Neuronal stem cell (in vitro differentiated cells): ENCODE measurements at regions not wholly inside any gene's neighbourhood (a gene's known extent, or its start where the extent isn't known, plus 50 kb on each side); places are given as distances from the start of the nearest gene placed in this dataset.

ENCODE experiments used
- DNase-seq: peaks from one replicate; pipeline ENCODE4 v3.0.0-alpha.2; 2013; ENCODE audit warnings: low spot score
- H2AFZ ChIP-seq: one replicate; pipeline ENCODE4 v1.6.1; 2013; ENCODE audit warnings: mild to moderate bottlenecking, low read length, inconsistent platforms
- H2AK5ac ChIP-seq: 2 replicates; pipeline ENCODE4 v1.6.1; 2013; ENCODE audit warnings: low read depth, mild to moderate bottlenecking, inconsistent platforms, low read length, moderate library complexity, mixed read lengths
- H2BK120ac ChIP-seq: 2 replicates; pipeline ENCODE4 v1.6.1; 2013; ENCODE audit warnings: low read depth, mild to moderate bottlenecking, inconsistent platforms, low read length, moderate library complexity, mixed read lengths
- H2BK12ac ChIP-seq: one replicate; pipeline ENCODE4 v1.6.1; 2013; ENCODE audit warnings: low read length, inconsistent platforms
- H2BK15ac ChIP-seq: 2 replicates; pipeline ENCODE4 v1.6.1; 2013; ENCODE audit warnings: mild to moderate bottlenecking, low read length, inconsistent platforms, mixed read lengths
- H2BK5ac ChIP-seq: one replicate; pipeline ENCODE4 v1.6.1; 2013; ENCODE audit warnings: inconsistent platforms, mild to moderate bottlenecking, low read length, moderate library complexity
- H3K14ac ChIP-seq: one replicate; pipeline ENCODE4 v1.6.1; 2013; ENCODE audit warnings: low read length, inconsistent platforms
- H3K18ac ChIP-seq: 2 replicates; pipeline ENCODE4 v1.6.1; 2013; ENCODE audit warnings: low read length, inconsistent platforms
- H3K23ac ChIP-seq: 2 replicates; pipeline ENCODE4 v1.6.1; 2013; ENCODE audit warnings: low read depth, mild to moderate bottlenecking, mixed read lengths, low read length, inconsistent platforms; ENCODE audit not compliant: poor library complexity
- H3K27ac ChIP-seq: replicated peaks from 3 replicates; pipeline ENCODE4 v1.5.1; 2013; ENCODE audit warnings: low read length, inconsistent platforms
- H3K27me3 ChIP-seq, 3 experiments: 2 replicates each; pipeline ENCODE4 v1.6.1; 2013; ENCODE audit warnings: low read length in 3 of 3, mild to moderate bottlenecking in 2 of 3, inconsistent platforms in 1 of 3, low read depth in 1 of 3, mixed read lengths in 1 of 3, moderate library complexity in 1 of 3; ENCODE audit not compliant: control insufficient read depth in 3 of 3, insufficient read depth in 3 of 3
- H3K36me3 ChIP-seq, 2 donors: replicated peaks in 1 of 2; 2 replicates each; pipeline ENCODE4 v1.6.1; 2013; ENCODE audit warnings: low read length in 2 of 2; ENCODE audit not compliant: control insufficient read depth in 2 of 2, insufficient read depth in 2 of 2
- H3K4ac ChIP-seq: 2 replicates; pipeline ENCODE4 v1.6.1; 2013; ENCODE audit warnings: inconsistent platforms, mild to moderate bottlenecking, low read length, moderate library complexity
- H3K4me1 ChIP-seq, 2 donors: 1 replicate in 1 of 2; 2 replicates in 1 of 2; pipeline ENCODE4 v1.6.1; 2013; ENCODE audit warnings: low read length in 2 of 2, low read depth in 1 of 2; ENCODE audit not compliant: control insufficient read depth in 2 of 2, insufficient read depth in 1 of 2
- H3K4me2 ChIP-seq: one replicate; pipeline ENCODE4 v1.6.1; 2013; ENCODE audit warnings: mild to moderate bottlenecking, low read length, inconsistent platforms; ENCODE audit not compliant: insufficient read depth, poor library complexity, severe bottlenecking
- H3K4me3 ChIP-seq, 2 donors: 2 replicates each; pipeline ENCODE4 v1.5.1; 2013; ENCODE audit warnings: low read length in 2 of 2, mild to moderate bottlenecking in 2 of 2, inconsistent platforms in 1 of 2, moderate library complexity in 1 of 2
- H3K79me1 ChIP-seq: one replicate; pipeline ENCODE4 v1.6.1; 2013; ENCODE audit warnings: low read depth, mild to moderate bottlenecking, inconsistent platforms, low read length, moderate library complexity
- H3K9ac ChIP-seq: one replicate; pipeline ENCODE4 v1.6.1; 2013; ENCODE audit warnings: mild to moderate bottlenecking, low read depth, low read length, inconsistent platforms; ENCODE audit not compliant: poor library complexity
- H3K9me3 ChIP-seq, 2 donors: replicated peaks in 1 of 2; 2 replicates each; pipeline versions ENCODE3 to v1.6.1; 2013; ENCODE audit warnings: low read length in 2 of 2, mild to moderate bottlenecking in 2 of 2, inconsistent platforms in 1 of 2, low read depth in 1 of 2, mixed read lengths in 1 of 2, moderate library complexity in 1 of 2; ENCODE audit not compliant: control insufficient read depth in 2 of 2, insufficient read depth in 1 of 2
- H4K8ac ChIP-seq: one replicate; pipeline ENCODE4 v1.6.1; 2013; ENCODE audit warnings: low read depth, mild to moderate bottlenecking, inconsistent platforms, low read length, moderate library complexity
- H4K91ac ChIP-seq: one replicate; pipeline ENCODE4 v1.6.1; 2013; ENCODE audit warnings: low read length, low read depth, mild to moderate bottlenecking, inconsistent platforms; ENCODE audit not compliant: poor library complexity
- WGBS, 2 donors: extraction: QIAGEN DNeasy Blood & Tissue Kit; methylation state at CpG; one replicate each; pipeline ENCODE4 v1.1.7; 2013; ENCODE audit warnings: missing lambda C conversion rate in 2 of 2, mixed read lengths in 1 of 2; ENCODE audit not compliant: insufficient read length in 2 of 2, insufficient replicate concordance in 1 of 2; ENCODE audit errors: extremely low coverage in 2 of 2; 5-methylcytosine and 5-hydroxymethylcytosine counted together

GRCh38 chrY:14328677-14329345 is 195.5 kb upstream of the NLGN4Y start:
- Histone ChIP-seq H2BK5ac (no peak overlapping the region), H3K4me2 (no peak overlapping the region), H3K9ac (no peak overlapping the region), H3K27ac (no peak overlapping the region), H3K27me3 (no peaks in the 10 kb centered on the region), H4K91ac (no peak overlapping the region), H3K23ac (no peak overlapping the region), H3K18ac (no peak overlapping the region), H2BK12ac (no peak overlapping the region), H3K14ac (no peak overlapping the region), H2BK15ac (no peak overlapping the region), H2AFZ (no peak overlapping the region), H3K4ac (no peak overlapping the region), H3K9me3 (no peaks in the 10 kb centered on the region), H3K4me1 (no peaks in the 10 kb centered on the region), H3K79me1 (no peaks in the 10 kb centered on the region), H3K36me3 (no peaks in the 10 kb centered on the region), H3K4me3 (no peak overlapping the region), H2AK5ac (no peak overlapping the region), H2BK120ac (no peak overlapping the region), H4K8ac (no peak overlapping the region)
- no peak for DNase-seq

- Histone ChIP-seq H3K4me1 (no peaks in the 10 kb centered on the region), H4K8ac (no peak overlapping the region), H3K4ac (no peak overlapping the region), H3K79me1 (no peaks in the 10 kb centered on the region), H3K9me3 (no peaks in the 10 kb centered on the region), H3K4me2 (no peak overlapping the region), H3K23ac (no peak overlapping the region), H3K18ac (no peak overlapping the region), H2BK15ac (no peak overlapping the region), H2AK5ac (no peak overlapping the region), H3K36me3 (no peaks in the 10 kb centered on the region), H3K27ac (no peak overlapping the region), H4K91ac (no peak overlapping the region), H2BK12ac (no peak overlapping the region), H3K14ac (no peak overlapping the region), H2BK120ac (no peak overlapping the region), H2AFZ (no peak overlapping the region), H3K9ac (no peak overlapping the region), H3K4me3 (no peak overlapping the region), H3K27me3 (no peaks in the 10 kb centered on the region), H2BK5ac (no peak overlapping the region)
- no peak for DNase-seq
These were observed 194.0 kb upstream of the NLGN4Y start for GRCh38 chrY:14330362-14330761.

- WGBS, 2 donors = no CpG with 5 or more reads among the region's 4 CpGs
- H3K27ac ChIP-seq = no peak overlapping the region
These were observed 184.8 kb upstream of the NLGN4Y start for GRCh38 chrY:14339524-14339923.

GRCh38 chrY:14340459-14341143 is 183.7 kb upstream of the NLGN4Y start:
- H2AFZ ChIP-seq = no peak overlapping the region
- no peaks in the 10 kb centered on the region for H3K36me3 ChIP-seq
- H2BK12ac ChIP-seq = no peak overlapping the region
- no peak overlapping the region for H3K4me3 ChIP-seq
- H2BK15ac ChIP-seq = no peak overlapping the region
- no peak overlapping the region for H4K91ac ChIP-seq
- no peak overlapping the region for H3K9ac ChIP-seq
- no peaks in the 10 kb centered on the region for H3K27me3 ChIP-seq
- H3K18ac ChIP-seq = no peak overlapping the region
- H3K23ac ChIP-seq = no peak overlapping the region
- H3K27ac ChIP-seq = no peak overlapping the region
- no peaks in the 10 kb centered on the region for H3K79me1 ChIP-seq
- no peak overlapping the region for H2BK5ac ChIP-seq
- no peaks in the 10 kb centered on the region for H3K4me1 ChIP-seq
- H2BK120ac ChIP-seq = no peak overlapping the region
- no peak overlapping the region for H3K4me2 ChIP-seq
- no peak for DNase-seq
- no peaks in the 10 kb centered on the region for H3K9me3 ChIP-seq
- no CpG with 5 or more reads among the region's 6 CpGs for WGBS, 2 donors
- H3K14ac ChIP-seq = no peak overlapping the region
- H4K8ac ChIP-seq = no peak overlapping the region
- H2AK5ac ChIP-seq = no peak overlapping the region
- no peak overlapping the region for H3K4ac ChIP-seq

More at GRCh38 chrY:14339524-14339923, 184.8 kb upstream of the NLGN4Y start:
- Histone ChIP-seq H2AK5ac (no peak overlapping the region), H2AFZ (no peak overlapping the region), H3K18ac (no peak overlapping the region), H3K79me1 (no peaks in the 10 kb centered on the region), H2BK15ac (no peak overlapping the region), H3K9ac (no peak overlapping the region), H3K23ac (no peak overlapping the region), H3K4me1 (no peaks in the 10 kb centered on the region), H3K36me3 (no peaks in the 10 kb centered on the region), H2BK12ac (no peak overlapping the region), H4K91ac (no peak overlapping the region), H2BK5ac (no peak overlapping the region), H3K4me3 (no peak overlapping the region), H4K8ac (no peak overlapping the region), H2BK120ac (no peak overlapping the region), H3K4ac (no peak overlapping the region), H3K14ac (no peak overlapping the region), H3K4me2 (no peak overlapping the region), H3K27me3 (no peaks in the 10 kb centered on the region), H3K9me3 (no peaks in the 10 kb centered on the region)
- DNase-seq = no peak
